ENCODE measurements at regions not wholly inside any gene's neighbourhood (a gene's known extent, or its start where the extent isn't known, plus 50 kb on each side); places are given as distances from the start of the nearest gene placed in this dataset.

DNA sequence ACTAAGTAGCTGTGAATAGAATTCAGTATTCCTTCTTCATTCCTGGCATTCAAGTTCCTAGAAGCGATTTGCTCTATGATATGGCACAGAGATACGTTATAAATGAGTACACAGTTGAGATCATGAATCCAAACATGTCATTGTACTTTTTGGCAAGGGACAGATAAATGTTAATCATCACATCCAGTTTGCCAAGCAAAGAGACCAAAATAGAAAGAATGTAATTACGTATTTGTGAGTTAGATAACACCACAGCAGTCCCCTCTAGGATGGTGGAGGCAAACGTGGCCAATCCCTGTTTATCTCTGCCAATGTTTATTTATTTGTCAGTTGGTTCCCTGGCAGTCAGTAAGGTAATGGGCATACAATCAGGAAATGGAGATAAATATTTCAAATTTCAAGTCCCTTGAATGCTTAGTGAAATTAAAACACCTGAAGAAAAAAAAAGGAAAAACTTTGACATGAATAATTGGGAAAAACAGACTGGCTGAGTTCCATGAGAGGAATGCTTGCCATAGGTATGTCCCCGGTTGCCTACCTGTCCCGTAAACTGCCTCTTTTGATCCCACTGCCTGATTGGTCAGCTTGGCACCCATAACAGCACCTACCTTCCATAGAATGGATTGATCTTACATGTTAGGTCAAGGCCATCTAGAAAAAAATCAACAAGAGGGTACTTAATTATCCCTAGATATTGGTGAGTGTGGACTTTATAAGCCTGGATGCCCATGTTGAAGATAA is 451.1 kb upstream of the NETO1 start:
- TF ChIP-seq, protein P1, sequence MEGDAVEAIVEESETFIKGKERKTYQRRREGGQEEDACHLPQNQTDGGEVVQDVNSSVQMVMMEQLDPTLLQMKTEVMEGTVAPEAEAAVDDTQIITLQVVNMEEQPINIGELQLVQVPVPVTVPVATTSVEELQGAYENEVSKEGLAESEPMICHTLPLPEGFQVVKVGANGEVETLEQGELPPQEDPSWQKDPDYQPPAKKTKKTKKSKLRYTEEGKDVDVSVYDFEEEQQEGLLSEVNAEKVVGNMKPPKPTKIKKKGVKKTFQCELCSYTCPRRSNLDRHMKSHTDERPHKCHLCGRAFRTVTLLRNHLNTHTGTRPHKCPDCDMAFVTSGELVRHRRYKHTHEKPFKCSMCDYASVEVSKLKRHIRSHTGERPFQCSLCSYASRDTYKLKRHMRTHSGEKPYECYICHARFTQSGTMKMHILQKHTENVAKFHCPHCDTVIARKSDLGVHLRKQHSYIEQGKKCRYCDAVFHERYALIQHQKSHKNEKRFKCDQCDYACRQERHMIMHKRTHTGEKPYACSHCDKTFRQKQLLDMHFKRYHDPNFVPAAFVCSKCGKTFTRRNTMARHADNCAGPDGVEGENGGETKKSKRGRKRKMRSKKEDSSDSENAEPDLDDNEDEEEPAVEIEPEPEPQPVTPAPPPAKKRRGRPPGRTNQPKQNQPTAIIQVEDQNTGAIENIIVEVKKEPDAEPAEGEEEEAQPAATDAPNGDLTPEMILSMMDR (IDR thresholded peaks at IDR 0.05) = no peak
- no peak for TF ChIP-seq POLR2A (IDR thresholded peaks at IDR 0.05)
- TF ChIP-seq POLR2AphosphoS5 (IDR thresholded peaks at IDR 0.05) = no peak
- no peak for TF ChIP-seq EP300 (IDR thresholded peaks at IDR 0.05)

Data from gastroesophageal sphincter (tissue), 3 donors.